ENCODE measurements at regions not wholly inside any gene's neighbourhood (a gene's known extent, or its start where the extent isn't known, plus 50 kb on each side); places are given as distances from the start of the nearest gene placed in this dataset.

DNA sequence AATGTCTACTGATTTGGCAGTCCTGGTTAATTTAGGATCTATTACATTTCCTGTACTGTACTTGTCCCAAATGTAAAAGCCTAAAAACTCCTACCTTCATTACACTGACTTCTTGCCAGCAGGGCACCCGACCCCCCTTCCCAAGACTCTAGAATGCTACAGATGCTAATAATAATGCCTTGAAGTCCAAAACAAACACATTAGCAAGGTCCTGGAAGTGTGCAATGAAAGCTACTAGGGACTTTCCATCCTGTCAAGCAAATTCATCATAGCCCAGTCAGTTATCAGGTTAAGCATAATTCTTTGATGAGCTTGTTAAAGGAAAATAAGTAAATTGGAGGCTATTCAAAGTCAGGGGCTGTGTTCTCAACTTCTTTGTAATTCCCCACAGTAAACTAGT is 115.3 kb upstream of the RBBP8 start:
- TF ChIP-seq, protein P1, sequence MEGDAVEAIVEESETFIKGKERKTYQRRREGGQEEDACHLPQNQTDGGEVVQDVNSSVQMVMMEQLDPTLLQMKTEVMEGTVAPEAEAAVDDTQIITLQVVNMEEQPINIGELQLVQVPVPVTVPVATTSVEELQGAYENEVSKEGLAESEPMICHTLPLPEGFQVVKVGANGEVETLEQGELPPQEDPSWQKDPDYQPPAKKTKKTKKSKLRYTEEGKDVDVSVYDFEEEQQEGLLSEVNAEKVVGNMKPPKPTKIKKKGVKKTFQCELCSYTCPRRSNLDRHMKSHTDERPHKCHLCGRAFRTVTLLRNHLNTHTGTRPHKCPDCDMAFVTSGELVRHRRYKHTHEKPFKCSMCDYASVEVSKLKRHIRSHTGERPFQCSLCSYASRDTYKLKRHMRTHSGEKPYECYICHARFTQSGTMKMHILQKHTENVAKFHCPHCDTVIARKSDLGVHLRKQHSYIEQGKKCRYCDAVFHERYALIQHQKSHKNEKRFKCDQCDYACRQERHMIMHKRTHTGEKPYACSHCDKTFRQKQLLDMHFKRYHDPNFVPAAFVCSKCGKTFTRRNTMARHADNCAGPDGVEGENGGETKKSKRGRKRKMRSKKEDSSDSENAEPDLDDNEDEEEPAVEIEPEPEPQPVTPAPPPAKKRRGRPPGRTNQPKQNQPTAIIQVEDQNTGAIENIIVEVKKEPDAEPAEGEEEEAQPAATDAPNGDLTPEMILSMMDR (IDR thresholded peaks at IDR 0.05), result no peak
- no peak for TF ChIP-seq POLR2A (IDR thresholded peaks at IDR 0.05)

Data from lower leg skin (tissue), 3 donors.